Hematopoietic multipotent progenitor cell treated with erythropoietin and hydrocortisone succinate and interleukin-3 and kit ligand, for 8 days (in vitro differentiated cells): ENCODE measurements at regions not wholly inside any gene's neighbourhood (a gene's known extent, or its start where the extent isn't known, plus 50 kb on each side); places are given as distances from the start of the nearest gene placed in this dataset.

Experiments used
- DNase-seq: peaks from one replicate; pipeline ENCODE4 v3.0.0-alpha.2; 2015

- no peak for DNase-seq
Observed at GRCh38 chr4:124515591-124515990, 196.9 kb downstream of the ANKRD50 start.

GRCh38 chr4:124519196-124519595 lies 193.3 kb downstream of the ANKRD50 start:
- DNase-seq = no peak

- DNase-seq = no peak
Observed at GRCh38 chr4:124523816-124524215, 188.7 kb downstream of the ANKRD50 start.

GRCh38 chr4:124525524-124525923 lies 187.0 kb downstream of the ANKRD50 start:
- DNase-seq = no peak

- no peak for DNase-seq
Observed at GRCh38 chr4:124526331-124526730, 186.2 kb downstream of the ANKRD50 start.

GRCh38 chr4:124526769-124527168 lies 185.8 kb downstream of the ANKRD50 start:
- DNase-seq = no peak

- DNase-seq = no peak
Observed at GRCh38 chr4:124527364-124527763, 185.2 kb downstream of the ANKRD50 start.

GRCh38 chr4:124529131-124529530 lies 183.4 kb downstream of the ANKRD50 start:
- no peak for DNase-seq

GRCh38 chr4:124530464-124531077 lies 182.0 kb downstream of the ANKRD50 start:
- DNase-seq = no peak

GRCh38 chr4:124534131-124534530 lies 178.4 kb downstream of the ANKRD50 start:
- no peak for DNase-seq

- DNase-seq = no peak
Observed at GRCh38 chr4:124535003-124535402, 177.5 kb downstream of the ANKRD50 start.

GRCh38 chr4:124536946-124537345 lies 175.6 kb downstream of the ANKRD50 start:
- DNase-seq = no peak

- DNase-seq = no peak
Observed at GRCh38 chr4:124537971-124538370, 174.6 kb downstream of the ANKRD50 start.

GRCh38 chr4:124540014-124540413 lies 172.5 kb downstream of the ANKRD50 start:
- no peak for DNase-seq

- no peak for DNase-seq
Observed at GRCh38 chr4:124541652-124542420, 170.7 kb downstream of the ANKRD50 start.

- no peak for DNase-seq
Observed at GRCh38 chr4:124555959-124556358, 156.6 kb downstream of the ANKRD50 start.

GRCh38 chr4:124564121-124564520 lies 148.4 kb downstream of the ANKRD50 start:
- no peak for DNase-seq

GRCh38 chr4:124565371-124565770 lies 147.2 kb downstream of the ANKRD50 start:
- DNase-seq = no peak

- DNase-seq = no peak
Observed at GRCh38 chr4:124566030-124566429, 146.5 kb downstream of the ANKRD50 start.

- no peak for DNase-seq
Observed at GRCh38 chr4:124573056-124573455, 139.5 kb downstream of the ANKRD50 start.

- DNase-seq = no peak
Observed at GRCh38 chr4:124579896-124580295, 132.6 kb downstream of the ANKRD50 start.

- no peak for DNase-seq
Observed at GRCh38 chr4:124583797-124584196, 128.7 kb downstream of the ANKRD50 start.

GRCh38 chr4:124589786-124590185 lies 122.7 kb downstream of the ANKRD50 start:
- DNase-seq = peak; percentile 53

- no peak for DNase-seq
Observed at GRCh38 chr4:124590480-124590879, 122.1 kb downstream of the ANKRD50 start.

- no peak for DNase-seq
Observed at GRCh38 chr4:124591637-124592036, 120.9 kb downstream of the ANKRD50 start.
